H9 (cell line): ENCODE measurements at regions not wholly inside any gene's neighbourhood (a gene's known extent, or its start where the extent isn't known, plus 50 kb on each side); places are given as distances from the start of the nearest gene placed in this dataset.

Experiments
- DNase-seq: peaks from one replicate; pipeline ENCODE4 v3.0.0-alpha.2; 2017
- H2AFZ ChIP-seq: one replicate; pipeline ENCODE4 v1.6.1; 2013; ENCODE audit warnings: mild to moderate bottlenecking, low read length, control low read depth, moderate library complexity
- H2AK5ac ChIP-seq: 2 replicates; pipeline ENCODE4 v1.6.1; 2013; ENCODE audit warnings: low read length, control low read depth, mixed read lengths; ENCODE audit not compliant: insufficient read length
- H2BK120ac ChIP-seq: one replicate; pipeline ENCODE4 v1.6.1; 2013; ENCODE audit warnings: low read depth, mild to moderate bottlenecking, low read length, control low read depth, inconsistent platforms; ENCODE audit not compliant: poor library complexity, severe bottlenecking
- H2BK12ac ChIP-seq: 2 replicates; pipeline ENCODE4 v1.6.1; 2013; ENCODE audit warnings: low read length, control low read depth, mixed read lengths, low read depth; ENCODE audit not compliant: insufficient read length
- H2BK15ac ChIP-seq: 2 replicates; pipeline ENCODE4 v1.6.1; 2013; ENCODE audit warnings: low read depth, low read length, control low read depth
- H2BK20ac ChIP-seq: one replicate; pipeline ENCODE4 v1.6.1; 2013; ENCODE audit warnings: low read depth, mild to moderate bottlenecking, low read length, control low read depth, inconsistent platforms; ENCODE audit not compliant: poor library complexity, severe bottlenecking
- H2BK5ac ChIP-seq: 2 replicates; pipeline ENCODE4 v1.6.1; 2013; ENCODE audit warnings: low read length, control low read depth, mixed read lengths; ENCODE audit not compliant: insufficient read length
- H3K14ac ChIP-seq: 2 replicates; pipeline ENCODE4 v1.6.1; 2013; ENCODE audit warnings: low read length, control low read depth; ENCODE audit not compliant: insufficient read depth
- H3K18ac ChIP-seq: 2 replicates; pipeline ENCODE4 v1.6.1; 2013; ENCODE audit warnings: low read depth, mild to moderate bottlenecking, mixed read lengths, low read length, control low read depth; ENCODE audit not compliant: insufficient read length
- H3K23ac ChIP-seq: 2 replicates; pipeline ENCODE4 v1.6.1; 2013; ENCODE audit warnings: low read length, control low read depth, mixed read lengths, low read depth; ENCODE audit not compliant: insufficient read length
- H3K23me2 ChIP-seq: 2 replicates; pipeline ENCODE4 v1.6.1; 2013; ENCODE audit warnings: low read depth, mild to moderate bottlenecking, mixed read lengths, low read length, control low read depth; ENCODE audit not compliant: insufficient read length, poor library complexity, severe bottlenecking
- H3K27ac ChIP-seq: 2 replicates; pipeline ENCODE4 v1.5.1; 2013; ENCODE audit warnings: low read length, control low read depth, mixed read lengths, low read depth; ENCODE audit not compliant: insufficient read length
- H3K27me3 ChIP-seq: 2 replicates; pipeline ENCODE4 v1.6.1; 2013; ENCODE audit warnings: low read length, control low read depth, inconsistent platforms; ENCODE audit not compliant: insufficient read depth
- H3K4ac ChIP-seq: 2 replicates; pipeline ENCODE4 v1.6.1; 2013; ENCODE audit warnings: low read depth, mild to moderate bottlenecking, control low read depth, inconsistent platforms, low read length, moderate library complexity
- H3K4me1 ChIP-seq: 2 replicates; pipeline ENCODE4 v1.6.1; 2013; ENCODE audit warnings: low read length, control low read depth, inconsistent platforms; ENCODE audit not compliant: insufficient read depth
- H3K4me2 ChIP-seq: 2 replicates; pipeline ENCODE4 v1.6.1; 2013; ENCODE audit warnings: low read length, control low read depth, mixed read lengths; ENCODE audit not compliant: insufficient read length, insufficient read depth
- H3K56ac ChIP-seq: 2 replicates; pipeline ENCODE4 v1.6.1; 2013; ENCODE audit warnings: low read depth, mild to moderate bottlenecking, mixed read lengths, low read length, control low read depth; ENCODE audit not compliant: insufficient read length
- H3K79me1 ChIP-seq: 2 replicates; pipeline ENCODE4 v1.6.1; 2013; ENCODE audit warnings: low read depth, mild to moderate bottlenecking, moderate library complexity, low read length, control low read depth, inconsistent platforms; ENCODE audit not compliant: insufficient read depth, poor library complexity, severe bottlenecking
- H3K79me2 ChIP-seq: 2 replicates; pipeline ENCODE4 v1.6.1; 2013; ENCODE audit warnings: low read length, control low read depth, inconsistent platforms; ENCODE audit not compliant: insufficient read depth
- H3K9ac ChIP-seq: 2 replicates; pipeline ENCODE4 v1.6.1; 2013; ENCODE audit warnings: low read length, control low read depth, mixed read lengths; ENCODE audit not compliant: insufficient read length; ENCODE audit errors: extremely low read depth
- H3K9me3 ChIP-seq: one replicate; pipeline ENCODE4 v1.6.1; 2013; ENCODE audit warnings: low read depth, low read length, inconsistent platforms; ENCODE audit not compliant: control insufficient read depth
- H3T11ph ChIP-seq: one replicate; pipeline ENCODE4 v1.6.1; 2013; ENCODE audit warnings: mild to moderate bottlenecking, low read length, control low read depth, inconsistent platforms
- H4K20me1 ChIP-seq: one replicate; pipeline ENCODE4 v1.6.1; 2013; ENCODE audit not compliant: control insufficient read depth, insufficient read length, insufficient read depth
- H4K5ac ChIP-seq: 2 replicates; pipeline ENCODE4 v1.6.1; 2013; ENCODE audit warnings: low read depth, mild to moderate bottlenecking, mixed read lengths, low read length, control low read depth; ENCODE audit not compliant: insufficient read length
- H4K8ac ChIP-seq: replicated peaks from 2 replicates; pipeline ENCODE4 v1.6.1; 2013; ENCODE audit warnings: low read length, control low read depth, mixed read lengths, low read depth; ENCODE audit not compliant: insufficient read length
- H4K91ac ChIP-seq: 2 replicates; pipeline ENCODE4 v1.6.1; 2013; ENCODE audit warnings: low read depth, mild to moderate bottlenecking, moderate library complexity, mixed read lengths, low read length, control low read depth; ENCODE audit not compliant: insufficient read length
- H3K27ac Mint-ChIP-seq, 3 experiments: 2 replicates in 2 of 3; 3 replicates in 1 of 3; pipeline ENCODE4 v1.8.0; 2020 to 2021; ENCODE audit warnings: mixed read lengths in 3 of 3, mild to moderate bottlenecking in 1 of 3, moderate library complexity in 1 of 3
- H3K27me3 Mint-ChIP-seq: 2 replicates; pipeline ENCODE4 v1.8.0; 2021; ENCODE audit warnings: low read depth, mild to moderate bottlenecking, moderate library complexity, mixed read lengths
- H3K36me3 Mint-ChIP-seq, 3 experiments: 2 replicates in 2 of 3; 3 replicates in 1 of 3; pipeline ENCODE4 v1.8.0; 2020 to 2021; ENCODE audit warnings: low read depth in 3 of 3, mixed read lengths in 3 of 3; ENCODE audit not compliant: insufficient read depth in 1 of 3
- H3K4me1 Mint-ChIP-seq, 2 experiments: 2 replicates each; pipeline ENCODE4 v1.8.0; 2020; ENCODE audit warnings: mixed read lengths in 2 of 2
- H3K4me3 Mint-ChIP-seq, 2 experiments: 2 replicates in 1 of 2; 3 replicates in 1 of 2; pipeline ENCODE4 v1.8.0; 2020 to 2021; ENCODE audit warnings: mild to moderate bottlenecking in 2 of 2, mixed read lengths in 2 of 2, moderate library complexity in 1 of 2
- H3K9me3 Mint-ChIP-seq, 2 experiments: 2 replicates in 1 of 2; 3 replicates in 1 of 2; pipeline ENCODE4 v1.8.0; 2020; ENCODE audit warnings: mild to moderate bottlenecking in 2 of 2, mixed read lengths in 2 of 2, moderate library complexity in 1 of 2
- WGBS: extraction: QIAGEN DNeasy Blood & Tissue Kit; methylation state at CpG from one replicate; pipeline ENCODE4 v1.1.7; 2013; ENCODE audit warnings: missing lambda C conversion rate, low lambda C conversion rate, mixed read lengths; ENCODE audit not compliant: insufficient read length; ENCODE audit errors: extremely low coverage; 5-methylcytosine and 5-hydroxymethylcytosine counted together
- TF ChIP-seq, protein P1 (sequence below): fragments of 200-600 bp; sonication (generic); conservative IDR thresholded peaks from 3 replicates; pipeline ENCODE4 v1.8.0; 2021; ENCODE audit warnings: antibody characterized with exemption, mild to moderate bottlenecking

DNA sequence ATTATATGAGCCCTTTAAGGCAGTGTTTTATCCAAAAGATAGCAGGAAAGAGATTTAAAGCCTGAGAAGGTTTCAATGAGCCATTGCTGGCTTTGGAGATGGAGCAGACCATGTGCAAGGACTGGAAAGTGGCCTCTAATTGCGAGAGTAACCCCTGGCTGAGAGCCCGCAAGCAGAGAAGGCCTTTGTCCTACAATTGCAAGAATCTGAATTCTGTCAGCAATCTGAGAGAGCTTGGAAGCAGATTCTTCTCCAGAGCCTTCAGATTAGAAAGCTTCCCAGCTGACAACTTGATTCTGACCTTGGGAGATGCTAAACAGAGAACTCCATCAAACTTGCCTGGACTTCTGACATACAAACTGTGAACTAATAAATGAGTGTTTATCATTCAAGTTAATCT lies 528.7 kb upstream of the KLF12 start:
- no peak overlapping the region for H3K4me2 ChIP-seq
- WGBS: no CpG with 5 or more reads among the region's 2 CpGs

More for the DNA sequence above, 528.7 kb upstream of the KLF12 start:
- no peak overlapping the region for H3K18ac ChIP-seq
- no peaks in the 10 kb centered on the region for H3K79me1 ChIP-seq
- no peak overlapping the region for H2BK120ac ChIP-seq
- H3K79me2 ChIP-seq: no peaks in the 10 kb centered on the region
- Mint-ChIP-seq H3K27me3 (no peaks in the 10 kb centered on the region), H3K4me1 (peaks cover 6 to 7% of the 10 kb centered on the region in 2 experiments; a peak in 3 of 4 replicates), H3K4me3 (no peak overlapping the region; a peak in 1 of 5 replicates), H3K27ac (no peak overlapping the region), H3K9me3 (no peaks in the 10 kb centered on the region), H3K36me3 (no peaks in the 10 kb centered on the region)
- no peak overlapping the region for H3T11ph ChIP-seq
- H3K14ac ChIP-seq: no peak overlapping the region
- H4K8ac ChIP-seq: no peak overlapping the region
- no peaks in the 10 kb centered on the region for H4K20me1 ChIP-seq
- no peak overlapping the region for H3K56ac ChIP-seq
- H3K4me1 ChIP-seq: no peaks in the 10 kb centered on the region
- no peak overlapping the region for H2BK12ac ChIP-seq
- no peak overlapping the region for H3K4ac ChIP-seq
- no peak overlapping the region for H4K91ac ChIP-seq
- no peak overlapping the region for H3K23ac ChIP-seq
- H2AFZ ChIP-seq: no peak overlapping the region
- H3K23me2 ChIP-seq: no peaks in the 10 kb centered on the region
- TF ChIP-seq, protein P1, sequence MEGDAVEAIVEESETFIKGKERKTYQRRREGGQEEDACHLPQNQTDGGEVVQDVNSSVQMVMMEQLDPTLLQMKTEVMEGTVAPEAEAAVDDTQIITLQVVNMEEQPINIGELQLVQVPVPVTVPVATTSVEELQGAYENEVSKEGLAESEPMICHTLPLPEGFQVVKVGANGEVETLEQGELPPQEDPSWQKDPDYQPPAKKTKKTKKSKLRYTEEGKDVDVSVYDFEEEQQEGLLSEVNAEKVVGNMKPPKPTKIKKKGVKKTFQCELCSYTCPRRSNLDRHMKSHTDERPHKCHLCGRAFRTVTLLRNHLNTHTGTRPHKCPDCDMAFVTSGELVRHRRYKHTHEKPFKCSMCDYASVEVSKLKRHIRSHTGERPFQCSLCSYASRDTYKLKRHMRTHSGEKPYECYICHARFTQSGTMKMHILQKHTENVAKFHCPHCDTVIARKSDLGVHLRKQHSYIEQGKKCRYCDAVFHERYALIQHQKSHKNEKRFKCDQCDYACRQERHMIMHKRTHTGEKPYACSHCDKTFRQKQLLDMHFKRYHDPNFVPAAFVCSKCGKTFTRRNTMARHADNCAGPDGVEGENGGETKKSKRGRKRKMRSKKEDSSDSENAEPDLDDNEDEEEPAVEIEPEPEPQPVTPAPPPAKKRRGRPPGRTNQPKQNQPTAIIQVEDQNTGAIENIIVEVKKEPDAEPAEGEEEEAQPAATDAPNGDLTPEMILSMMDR: no peak
- H3K27ac ChIP-seq: no peak overlapping the region
- no peak overlapping the region for H2AK5ac ChIP-seq
- no peaks in the 10 kb centered on the region for H3K9me3 ChIP-seq
- H4K5ac ChIP-seq: no peak overlapping the region
- H3K27me3 ChIP-seq: no peaks in the 10 kb centered on the region
- no peak overlapping the region for H2BK5ac ChIP-seq
- H2BK15ac ChIP-seq: no peak overlapping the region
- H2BK20ac ChIP-seq: no peak overlapping the region
- DNase-seq: no peak
- no peak overlapping the region for H3K9ac ChIP-seq
